IMR-90 (cell line): ENCODE measurements at regions not wholly inside any gene's neighbourhood (a gene's known extent, or its start where the extent isn't known, plus 50 kb on each side); places are given as distances from the start of the nearest gene placed in this dataset.

Experiments used
- CEBPB ChIP-seq: IDR thresholded peaks from 2 replicates; pipeline ENCODE4 v1.6.1; 2012; ENCODE audit warnings: low read depth, low read length, improper control_type of control experiment
- CHD1 ChIP-seq: IDR thresholded peaks from 2 replicates; pipeline ENCODE4 v1.6.1; 2012; ENCODE audit warnings: low read depth, low read length, improper control_type of control experiment
- FOS ChIP-seq: fragments of 150-350 bp; IDR thresholded peaks from 2 replicates; pipeline ENCODE4 v1.6.1; 2016; ENCODE audit warnings: low read depth, low read length
- NFE2L2 ChIP-seq: fragments of 150-350 bp; IDR thresholded peaks from 2 replicates; pipeline ENCODE4 v1.6.1; 2016; ENCODE audit warnings: low read depth, mild to moderate bottlenecking, low read length
- POLR2A ChIP-seq: IDR thresholded peaks from 2 replicates; pipeline ENCODE4 v1.6.1; 2012; ENCODE audit warnings: mild to moderate bottlenecking, low read depth, low read length
- RAD21 ChIP-seq: IDR thresholded peaks from 2 replicates; pipeline ENCODE4 v1.6.1; 2012; ENCODE audit warnings: low read length, improper control_type of control experiment
- RCOR1 ChIP-seq: IDR thresholded peaks from 2 replicates; pipeline ENCODE4 v1.6.1; 2012; ENCODE audit warnings: mild to moderate bottlenecking, low read length, improper control_type of control experiment; ENCODE audit not compliant: insufficient replicate concordance
- RFX5 ChIP-seq: IDR thresholded peaks from 2 replicates; pipeline ENCODE4 v1.8.0; 2012; ENCODE audit warnings: low read depth, mild to moderate bottlenecking, low read length, moderate library complexity
- SMC3 ChIP-seq: fragments of 150-350 bp; IDR thresholded peaks from 2 replicates; pipeline ENCODE4 v1.6.1; 2016; ENCODE audit warnings: low read depth, mild to moderate bottlenecking, antibody characterized with exemption, low read length, moderate library complexity
- TF ChIP-seq, protein P1 (sequence below): conservative IDR thresholded peaks from 2 replicates; pipeline ENCODE4 v1.5.1; 2012; ENCODE audit warnings: mild to moderate bottlenecking, low read depth, low read length, improper control_type of control experiment
- TF ChIP-seq, protein P2 (sequence below): fragments of 150-350 bp; IDR thresholded peaks from 2 replicates; pipeline ENCODE4 v1.6.1; 2016; ENCODE audit warnings: low read depth, mild to moderate bottlenecking, low read length, moderate library complexity, borderline replicate concordance
- TF ChIP-seq, protein P3 (sequence below): fragments of 150-350 bp; IDR thresholded peaks from 2 replicates; pipeline ENCODE4 v1.6.1; 2017; ENCODE audit warnings: mild to moderate bottlenecking, antibody characterized with exemption, low read length, low read depth

DNA sequence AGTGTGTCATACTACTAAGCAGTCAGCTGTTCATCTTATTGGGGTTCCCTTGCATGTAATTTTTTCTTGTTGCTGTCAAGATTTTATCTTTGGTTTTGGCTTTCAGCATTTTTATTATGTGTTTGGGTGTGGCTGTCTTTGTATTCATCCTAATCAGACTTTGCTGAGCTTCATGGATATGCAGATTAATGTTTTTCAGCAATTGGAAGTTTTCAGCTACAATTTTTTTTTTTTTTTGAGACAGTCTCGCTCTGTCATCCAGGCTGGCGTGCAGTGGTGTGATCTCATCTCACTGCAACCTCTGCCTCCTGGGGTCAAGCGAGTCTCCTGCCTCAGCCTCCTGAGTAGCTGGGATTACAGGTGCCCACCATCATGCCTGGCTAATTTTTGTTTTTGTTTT, 108.8 kb downstream of the BARX1 start:
- TF ChIP-seq RFX5 (no peak), FOS (no peak), RAD21 (no peak), NFE2L2 (no peak), CHD1 (no peak), POLR2A (no peak), RCOR1 (no peak), SMC3 (no peak), CEBPB (no peak)
- TF ChIP-seq, protein P1, sequence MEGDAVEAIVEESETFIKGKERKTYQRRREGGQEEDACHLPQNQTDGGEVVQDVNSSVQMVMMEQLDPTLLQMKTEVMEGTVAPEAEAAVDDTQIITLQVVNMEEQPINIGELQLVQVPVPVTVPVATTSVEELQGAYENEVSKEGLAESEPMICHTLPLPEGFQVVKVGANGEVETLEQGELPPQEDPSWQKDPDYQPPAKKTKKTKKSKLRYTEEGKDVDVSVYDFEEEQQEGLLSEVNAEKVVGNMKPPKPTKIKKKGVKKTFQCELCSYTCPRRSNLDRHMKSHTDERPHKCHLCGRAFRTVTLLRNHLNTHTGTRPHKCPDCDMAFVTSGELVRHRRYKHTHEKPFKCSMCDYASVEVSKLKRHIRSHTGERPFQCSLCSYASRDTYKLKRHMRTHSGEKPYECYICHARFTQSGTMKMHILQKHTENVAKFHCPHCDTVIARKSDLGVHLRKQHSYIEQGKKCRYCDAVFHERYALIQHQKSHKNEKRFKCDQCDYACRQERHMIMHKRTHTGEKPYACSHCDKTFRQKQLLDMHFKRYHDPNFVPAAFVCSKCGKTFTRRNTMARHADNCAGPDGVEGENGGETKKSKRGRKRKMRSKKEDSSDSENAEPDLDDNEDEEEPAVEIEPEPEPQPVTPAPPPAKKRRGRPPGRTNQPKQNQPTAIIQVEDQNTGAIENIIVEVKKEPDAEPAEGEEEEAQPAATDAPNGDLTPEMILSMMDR: no peak
- TF ChIP-seq, protein P2, sequence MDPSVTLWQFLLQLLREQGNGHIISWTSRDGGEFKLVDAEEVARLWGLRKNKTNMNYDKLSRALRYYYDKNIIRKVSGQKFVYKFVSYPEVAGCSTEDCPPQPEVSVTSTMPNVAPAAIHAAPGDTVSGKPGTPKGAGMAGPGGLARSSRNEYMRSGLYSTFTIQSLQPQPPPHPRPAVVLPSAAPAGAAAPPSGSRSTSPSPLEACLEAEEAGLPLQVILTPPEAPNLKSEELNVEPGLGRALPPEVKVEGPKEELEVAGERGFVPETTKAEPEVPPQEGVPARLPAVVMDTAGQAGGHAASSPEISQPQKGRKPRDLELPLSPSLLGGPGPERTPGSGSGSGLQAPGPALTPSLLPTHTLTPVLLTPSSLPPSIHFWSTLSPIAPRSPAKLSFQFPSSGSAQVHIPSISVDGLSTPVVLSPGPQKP: no peak
- TF ChIP-seq, protein P3, sequence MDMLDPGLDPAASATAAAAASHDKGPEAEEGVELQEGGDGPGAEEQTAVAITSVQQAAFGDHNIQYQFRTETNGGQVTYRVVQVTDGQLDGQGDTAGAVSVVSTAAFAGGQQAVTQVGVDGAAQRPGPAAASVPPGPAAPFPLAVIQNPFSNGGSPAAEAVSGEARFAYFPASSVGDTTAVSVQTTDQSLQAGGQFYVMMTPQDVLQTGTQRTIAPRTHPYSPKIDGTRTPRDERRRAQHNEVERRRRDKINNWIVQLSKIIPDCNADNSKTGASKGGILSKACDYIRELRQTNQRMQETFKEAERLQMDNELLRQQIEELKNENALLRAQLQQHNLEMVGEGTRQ: no peak
